ENCODE measurements at regions not wholly inside any gene's neighbourhood (a gene's known extent, or its start where the extent isn't known, plus 50 kb on each side); places are given as distances from the start of the nearest gene placed in this dataset.
"Not testable (repeated sequence)": the region's sequence is repeated elsewhere in the genome, so short reads cannot be mapped to it uniquely, and the experiment has no call there.

- no peak for ATAC-seq
Observed at GRCh38 chr2:55771612-55772011, 78.0 kb upstream of the PNPT1 start.

- no peak for ATAC-seq
Observed at GRCh38 chr2:55768991-55769390, 75.3 kb upstream of the PNPT1 start.

- no peak for ATAC-seq
Observed at GRCh38 chr2:55766947-55767346, 73.3 kb upstream of the PNPT1 start.

- not testable (repeated sequence) for ATAC-seq
Observed at GRCh38 chr2:55765708-55766107, 72.1 kb upstream of the PNPT1 start.

GRCh38 chr2:55763721-55764120, 70.1 kb upstream of the PNPT1 start:
- no peak for ATAC-seq

- ATAC-seq: no peak
Observed at GRCh38 chr2:55761526-55761925, 67.9 kb upstream of the PNPT1 start.

GRCh38 chr2:55761024-55761423, 67.4 kb upstream of the PNPT1 start:
- ATAC-seq: no peak

- ATAC-seq: no peak
Observed at GRCh38 chr2:55760125-55760524, 66.5 kb upstream of the PNPT1 start.

- ATAC-seq: no peak
Observed at GRCh38 chr2:55759271-55759921, 65.8 kb upstream of the PNPT1 start.

- ATAC-seq: no peak
Observed at GRCh38 chr2:55751966-55752365, 58.3 kb upstream of the PNPT1 start.

GRCh38 chr2:55743583-55743982, 49.9 kb upstream of the PNPT1 start:
- ATAC-seq: no peak
